Ascending aorta (tissue), 2 donors: ENCODE measurements at regions not wholly inside any gene's neighbourhood (a gene's known extent, or its start where the extent isn't known, plus 50 kb on each side); places are given as distances from the start of the nearest gene placed in this dataset.

Experiments used
- DNase-seq, 2 donors: peaks; one replicate each; pipeline ENCODE4 v3.0.0-alpha.2; 2019; ENCODE audit warnings: low spot score in 2 of 2
- H3K27ac ChIP-seq, 2 donors: fragments of 200-600 bp; sonication (generic); one replicate each; pipeline ENCODE4 v1.5.1; 2016 to 2017; ENCODE audit warnings: mild to moderate bottlenecking in 1 of 2
- H3K27me3 ChIP-seq: fragments of 200-600 bp; sonication (generic); one replicate; pipeline ENCODE4 v1.5.1; 2017
- H3K36me3 ChIP-seq, 2 donors: fragments of 200-600 bp; sonication (generic); one replicate each; pipeline ENCODE4 v1.5.1; 2016
- H3K4me1 ChIP-seq, 2 donors: fragments of 200-600 bp; sonication (generic); one replicate each; pipeline ENCODE4 v1.5.1; 2016 to 2017; ENCODE audit warnings: mild to moderate bottlenecking in 1 of 2
- H3K4me3 ChIP-seq, 2 donors: fragments of 200-600 bp; sonication (generic); one replicate each; pipeline ENCODE4 v1.5.1; 2016 to 2017; ENCODE audit warnings: mild to moderate bottlenecking in 1 of 2
- H3K9me3 ChIP-seq, 2 donors: fragments of 200-600 bp; sonication (generic); one replicate each; pipeline ENCODE4 v1.5.1; 2016
- CTCF ChIP-seq, 3 experiments: fragments of 200-600 bp in 2 of 3; fragments of 450-650 bp in 1 of 3; sonication (generic) in 2 of 3; IDR thresholded peaks; one replicate each; pipeline ENCODE4 v1.5.1; 2016 to 2019; ENCODE audit warnings: antibody characterized with exemption in 3 of 3, mild to moderate bottlenecking in 1 of 3, moderate library complexity in 1 of 3
- intact Hi-C: fragments of 100-400 bp; cut with DNase I; formaldehyde crosslinking; loops from one replicate; pipeline ENCODE4 v1.15.1; 2023

GRCh38 chr12:63038713-63039100 is 103.8 kb upstream of the PPM1H start:
- H3K36me3 ChIP-seq = no peaks in the 10 kb centered on the region
- intact Hi-C loops = no loop called here

GRCh38 chr12:63037746-63038712 is 103.1 kb upstream of the PPM1H start:
- H3K36me3 ChIP-seq = no peaks in the 10 kb centered on the region
- no peak overlapping the region for H3K27ac ChIP-seq
- no peak overlapping the region for H3K4me3 ChIP-seq
- no peak for TF ChIP-seq CTCF (IDR thresholded peaks at IDR 0.05)
- H3K9me3 ChIP-seq = no peaks in the 10 kb centered on the region
- H3K27me3 ChIP-seq = no peaks in the 10 kb centered on the region
- intact Hi-C loops = no loop called here
- H3K4me1 ChIP-seq = peaks cover 0 to 2% of the 10 kb centered on the region in 2 donors
- no peak for DNase-seq

More at GRCh38 chr12:63038713-63039100, 103.8 kb upstream of the PPM1H start:
- Histone ChIP-seq H3K4me3 (no peak overlapping the region), H3K27ac (no peak overlapping the region), H3K27me3 (no peaks in the 10 kb centered on the region), H3K9me3 (no peaks in the 10 kb centered on the region), H3K4me1 (peaks cover 0 to 2% of the 10 kb centered on the region in 2 donors)
- DNase-seq = no peak
- no peak for TF ChIP-seq CTCF (IDR thresholded peaks at IDR 0.05)

GRCh38 chr12:63036974-63037335 is 102.0 kb upstream of the PPM1H start:
- DNase-seq = no peak
- Histone ChIP-seq H3K27me3 (no peaks in the 10 kb centered on the region), H3K36me3 (no peaks in the 10 kb centered on the region), H3K9me3 (no peaks in the 10 kb centered on the region), H3K4me1 (no peaks in the 10 kb centered on the region), H3K4me3 (no peak overlapping the region), H3K27ac (no peak overlapping the region)
- intact Hi-C loops = no loop called here
- no peak for TF ChIP-seq CTCF (IDR thresholded peaks at IDR 0.05)

GRCh38 chr12:63036216-63036973 is 101.4 kb upstream of the PPM1H start:
- Histone ChIP-seq H3K27me3 (no peaks in the 10 kb centered on the region), H3K27ac (no peak overlapping the region), H3K36me3 (no peaks in the 10 kb centered on the region), H3K9me3 (no peaks in the 10 kb centered on the region), H3K4me1 (no peaks in the 10 kb centered on the region), H3K4me3 (no peak overlapping the region)
- intact Hi-C loops = no loop called here
- no peak for TF ChIP-seq CTCF (IDR thresholded peaks at IDR 0.05)
- DNase-seq = no peak

GRCh38 chr12:63034601-63035000 is 99.7 kb upstream of the PPM1H start:
- no peak for DNase-seq
- no peaks in the 10 kb centered on the region for H3K27me3 ChIP-seq
- no peaks in the 10 kb centered on the region for H3K4me1 ChIP-seq
- H3K27ac ChIP-seq = no peak overlapping the region
- no peaks in the 10 kb centered on the region for H3K9me3 ChIP-seq
- no peaks in the 10 kb centered on the region for H3K36me3 ChIP-seq
- intact Hi-C loops = no loop called here
- no peak for TF ChIP-seq CTCF (IDR thresholded peaks at IDR 0.05)
- no peak overlapping the region for H3K4me3 ChIP-seq
